HepG2 (cell line): ENCODE measurements at regions not wholly inside any gene's neighbourhood (a gene's known extent, or its start where the extent isn't known, plus 50 kb on each side); places are given as distances from the start of the nearest gene placed in this dataset.

Experiments
- MYC ChIP-seq: sonication (generic); formaldehyde crosslinking; IDR thresholded peaks from 2 replicates; pipeline ENCODE4 v1.9.0; 2021; ENCODE audit warnings: missing genetic modification reagents, borderline replicate concordance
- SAFB2 ChIP-seq: sonication (generic); formaldehyde crosslinking; IDR thresholded peaks from 2 replicates; pipeline ENCODE4 v1.5.1; 2020; ENCODE audit warnings: missing genetic modification reagents, low read depth, mild to moderate bottlenecking, borderline replicate concordance
- TF ChIP-seq, protein P1 (sequence below): sonication (generic); formaldehyde crosslinking; IDR thresholded peaks from 2 replicates; pipeline ENCODE4 v1.5.0; 2020; ENCODE audit warnings: mild to moderate bottlenecking, missing genetic modification reagents, moderate library complexity
- TF ChIP-seq, protein P2 (sequence below): sonication (generic); formaldehyde crosslinking; IDR thresholded peaks from 2 replicates; pipeline ENCODE4; 2020; ENCODE audit warnings: missing genetic modification reagents, mild to moderate bottlenecking, borderline replicate concordance

DNA sequence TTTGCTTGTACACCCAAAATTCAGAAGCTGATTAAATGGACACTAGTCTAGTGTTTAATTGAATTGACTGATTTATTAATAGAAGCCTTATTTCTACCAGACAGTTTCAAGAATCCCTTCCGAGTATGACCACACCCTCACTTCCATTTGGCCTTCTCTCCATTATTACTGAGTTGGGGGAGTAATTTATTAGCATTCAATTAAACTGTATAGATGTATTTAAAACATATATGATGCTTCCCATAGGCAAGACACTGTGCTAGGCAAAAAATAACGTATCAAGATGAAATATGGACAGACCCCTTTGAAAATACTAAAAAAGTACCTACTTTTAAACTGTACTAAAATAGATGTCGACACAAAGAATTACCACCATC, 112.9 kb upstream of the PHACTR1 start:
- TF ChIP-seq, protein P1, sequence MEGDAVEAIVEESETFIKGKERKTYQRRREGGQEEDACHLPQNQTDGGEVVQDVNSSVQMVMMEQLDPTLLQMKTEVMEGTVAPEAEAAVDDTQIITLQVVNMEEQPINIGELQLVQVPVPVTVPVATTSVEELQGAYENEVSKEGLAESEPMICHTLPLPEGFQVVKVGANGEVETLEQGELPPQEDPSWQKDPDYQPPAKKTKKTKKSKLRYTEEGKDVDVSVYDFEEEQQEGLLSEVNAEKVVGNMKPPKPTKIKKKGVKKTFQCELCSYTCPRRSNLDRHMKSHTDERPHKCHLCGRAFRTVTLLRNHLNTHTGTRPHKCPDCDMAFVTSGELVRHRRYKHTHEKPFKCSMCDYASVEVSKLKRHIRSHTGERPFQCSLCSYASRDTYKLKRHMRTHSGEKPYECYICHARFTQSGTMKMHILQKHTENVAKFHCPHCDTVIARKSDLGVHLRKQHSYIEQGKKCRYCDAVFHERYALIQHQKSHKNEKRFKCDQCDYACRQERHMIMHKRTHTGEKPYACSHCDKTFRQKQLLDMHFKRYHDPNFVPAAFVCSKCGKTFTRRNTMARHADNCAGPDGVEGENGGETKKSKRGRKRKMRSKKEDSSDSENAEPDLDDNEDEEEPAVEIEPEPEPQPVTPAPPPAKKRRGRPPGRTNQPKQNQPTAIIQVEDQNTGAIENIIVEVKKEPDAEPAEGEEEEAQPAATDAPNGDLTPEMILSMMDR (CRISPR knock-in tag), result no peak
- TF ChIP-seq SAFB2 (no peak), MYC (CRISPR knock-in tag) (no peak)
- TF ChIP-seq, protein P2, sequence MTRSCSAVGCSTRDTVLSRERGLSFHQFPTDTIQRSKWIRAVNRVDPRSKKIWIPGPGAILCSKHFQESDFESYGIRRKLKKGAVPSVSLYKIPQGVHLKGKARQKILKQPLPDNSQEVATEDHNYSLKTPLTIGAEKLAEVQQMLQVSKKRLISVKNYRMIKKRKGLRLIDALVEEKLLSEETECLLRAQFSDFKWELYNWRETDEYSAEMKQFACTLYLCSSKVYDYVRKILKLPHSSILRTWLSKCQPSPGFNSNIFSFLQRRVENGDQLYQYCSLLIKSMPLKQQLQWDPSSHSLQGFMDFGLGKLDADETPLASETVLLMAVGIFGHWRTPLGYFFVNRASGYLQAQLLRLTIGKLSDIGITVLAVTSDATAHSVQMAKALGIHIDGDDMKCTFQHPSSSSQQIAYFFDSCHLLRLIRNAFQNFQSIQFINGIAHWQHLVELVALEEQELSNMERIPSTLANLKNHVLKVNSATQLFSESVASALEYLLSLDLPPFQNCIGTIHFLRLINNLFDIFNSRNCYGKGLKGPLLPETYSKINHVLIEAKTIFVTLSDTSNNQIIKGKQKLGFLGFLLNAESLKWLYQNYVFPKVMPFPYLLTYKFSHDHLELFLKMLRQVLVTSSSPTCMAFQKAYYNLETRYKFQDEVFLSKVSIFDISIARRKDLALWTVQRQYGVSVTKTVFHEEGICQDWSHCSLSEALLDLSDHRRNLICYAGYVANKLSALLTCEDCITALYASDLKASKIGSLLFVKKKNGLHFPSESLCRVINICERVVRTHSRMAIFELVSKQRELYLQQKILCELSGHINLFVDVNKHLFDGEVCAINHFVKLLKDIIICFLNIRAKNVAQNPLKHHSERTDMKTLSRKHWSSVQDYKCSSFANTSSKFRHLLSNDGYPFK, result no peak
